SK-N-SH treated with all-trans-retinoic acid at 6 μM for 48 hours (cell line): ENCODE measurements at regions not wholly inside any gene's neighbourhood (a gene's known extent, or its start where the extent isn't known, plus 50 kb on each side); places are given as distances from the start of the nearest gene placed in this dataset.

Source experiments
- ARNTL ChIP-seq: fragments of 450-650 bp; formaldehyde crosslinking; IDR thresholded peaks from 2 replicates; pipeline ENCODE4 v1.5.0; 2020; ENCODE audit warnings: low read depth, mild to moderate bottlenecking, moderate library complexity, borderline replicate concordance
- RARB ChIP-seq: fragments of 250-450 bp; sonication (Bioruptor Pico); IDR thresholded peaks from 2 replicates; pipeline ENCODE4 v1.8.0; 2021; ENCODE audit warnings: mild to moderate bottlenecking, moderate library complexity
- ZFP3 ChIP-seq: fragments of 250-450 bp; sonication (Bioruptor Pico); IDR thresholded peaks from 2 replicates; pipeline ENCODE4 v1.5.0; 2020; ENCODE audit warnings: mild to moderate bottlenecking, moderate library complexity
- ZFP30 ChIP-seq: fragments of 450-650 bp; formaldehyde crosslinking; IDR thresholded peaks from 2 replicates; pipeline ENCODE4 v1.5.0; 2022; ENCODE audit warnings: mild to moderate bottlenecking, moderate library complexity
- ZNF70 ChIP-seq: fragments of 450-650 bp; formaldehyde crosslinking; IDR thresholded peaks from 2 replicates; pipeline ENCODE4 v1.5.0; 2020; ENCODE audit warnings: mild to moderate bottlenecking, moderate library complexity
- TF ChIP-seq, protein P1 (sequence below): fragments of 250-450 bp; sonication (Bioruptor Pico); IDR thresholded peaks from 2 replicates; pipeline ENCODE4 v1.8.0; 2020; ENCODE audit warnings: mild to moderate bottlenecking, moderate library complexity, borderline replicate concordance
- TF ChIP-seq, protein P2 (sequence below): fragments of 250-450 bp; sonication (Bioruptor Pico); IDR thresholded peaks from 2 replicates; pipeline ENCODE4 v1.5.1; 2020; ENCODE audit warnings: low read depth, mild to moderate bottlenecking, moderate library complexity
- TF ChIP-seq, protein P3 (sequence below): fragments of 250-450 bp; sonication (Bioruptor Pico); IDR thresholded peaks from 2 replicates; pipeline ENCODE4 v1.5.0; 2020; ENCODE audit warnings: mild to moderate bottlenecking, moderate library complexity

DNA sequence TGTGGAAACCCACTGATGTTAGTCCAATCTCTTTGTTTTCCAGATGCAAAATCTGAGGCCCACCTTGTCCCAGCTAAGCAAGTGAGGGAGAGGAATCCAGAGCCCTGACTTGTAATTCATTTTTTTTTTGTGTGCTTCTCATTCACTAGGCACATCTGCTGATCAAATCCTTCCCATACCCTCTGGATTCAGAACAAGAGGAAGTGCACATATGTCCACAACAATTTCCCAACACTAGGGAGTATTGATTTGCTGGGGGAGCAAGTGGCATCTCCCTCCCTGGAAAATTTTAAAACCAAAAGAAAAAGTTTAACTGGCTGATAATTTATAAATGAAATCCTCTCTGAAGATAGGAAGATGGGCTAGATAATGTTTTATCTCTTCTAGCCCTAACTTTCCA, 94.6 kb upstream of the RFC3 start:
- TF ChIP-seq, protein P1, sequence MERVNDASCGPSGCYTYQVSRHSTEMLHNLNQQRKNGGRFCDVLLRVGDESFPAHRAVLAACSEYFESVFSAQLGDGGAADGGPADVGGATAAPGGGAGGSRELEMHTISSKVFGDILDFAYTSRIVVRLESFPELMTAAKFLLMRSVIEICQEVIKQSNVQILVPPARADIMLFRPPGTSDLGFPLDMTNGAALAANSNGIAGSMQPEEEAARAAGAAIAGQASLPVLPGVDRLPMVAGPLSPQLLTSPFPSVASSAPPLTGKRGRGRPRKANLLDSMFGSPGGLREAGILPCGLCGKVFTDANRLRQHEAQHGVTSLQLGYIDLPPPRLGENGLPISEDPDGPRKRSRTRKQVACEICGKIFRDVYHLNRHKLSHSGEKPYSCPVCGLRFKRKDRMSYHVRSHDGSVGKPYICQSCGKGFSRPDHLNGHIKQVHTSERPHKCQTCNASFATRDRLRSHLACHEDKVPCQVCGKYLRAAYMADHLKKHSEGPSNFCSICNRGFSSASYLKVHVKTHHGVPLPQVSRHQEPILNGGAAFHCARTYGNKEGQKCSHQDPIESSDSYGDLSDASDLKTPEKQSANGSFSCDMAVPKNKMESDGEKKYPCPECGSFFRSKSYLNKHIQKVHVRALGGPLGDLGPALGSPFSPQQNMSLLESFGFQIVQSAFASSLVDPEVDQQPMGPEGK (CRISPR knock-in tag), result no peak
- TF ChIP-seq, protein P2, sequence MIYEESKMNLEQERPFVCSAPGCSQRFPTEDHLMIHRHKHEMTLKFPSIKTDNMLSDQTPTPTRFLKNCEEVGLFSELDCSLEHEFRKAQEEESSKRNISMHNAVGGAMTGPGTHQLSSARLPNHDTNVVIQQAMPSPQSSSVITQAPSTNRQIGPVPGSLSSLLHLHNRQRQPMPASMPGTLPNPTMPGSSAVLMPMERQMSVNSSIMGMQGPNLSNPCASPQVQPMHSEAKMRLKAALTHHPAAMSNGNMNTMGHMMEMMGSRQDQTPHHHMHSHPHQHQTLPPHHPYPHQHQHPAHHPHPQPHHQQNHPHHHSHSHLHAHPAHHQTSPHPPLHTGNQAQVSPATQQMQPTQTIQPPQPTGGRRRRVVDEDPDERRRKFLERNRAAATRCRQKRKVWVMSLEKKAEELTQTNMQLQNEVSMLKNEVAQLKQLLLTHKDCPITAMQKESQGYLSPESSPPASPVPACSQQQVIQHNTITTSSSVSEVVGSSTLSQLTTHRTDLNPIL (CRISPR knock-in tag), result no peak
- TF ChIP-seq ZFP30 (no peak), ZNF70 (CRISPR knock-in tag) (no peak), RARB (no peak), ZFP3 (CRISPR knock-in tag) (no peak), ARNTL (CRISPR knock-in tag) (no peak)
- TF ChIP-seq, protein P3, sequence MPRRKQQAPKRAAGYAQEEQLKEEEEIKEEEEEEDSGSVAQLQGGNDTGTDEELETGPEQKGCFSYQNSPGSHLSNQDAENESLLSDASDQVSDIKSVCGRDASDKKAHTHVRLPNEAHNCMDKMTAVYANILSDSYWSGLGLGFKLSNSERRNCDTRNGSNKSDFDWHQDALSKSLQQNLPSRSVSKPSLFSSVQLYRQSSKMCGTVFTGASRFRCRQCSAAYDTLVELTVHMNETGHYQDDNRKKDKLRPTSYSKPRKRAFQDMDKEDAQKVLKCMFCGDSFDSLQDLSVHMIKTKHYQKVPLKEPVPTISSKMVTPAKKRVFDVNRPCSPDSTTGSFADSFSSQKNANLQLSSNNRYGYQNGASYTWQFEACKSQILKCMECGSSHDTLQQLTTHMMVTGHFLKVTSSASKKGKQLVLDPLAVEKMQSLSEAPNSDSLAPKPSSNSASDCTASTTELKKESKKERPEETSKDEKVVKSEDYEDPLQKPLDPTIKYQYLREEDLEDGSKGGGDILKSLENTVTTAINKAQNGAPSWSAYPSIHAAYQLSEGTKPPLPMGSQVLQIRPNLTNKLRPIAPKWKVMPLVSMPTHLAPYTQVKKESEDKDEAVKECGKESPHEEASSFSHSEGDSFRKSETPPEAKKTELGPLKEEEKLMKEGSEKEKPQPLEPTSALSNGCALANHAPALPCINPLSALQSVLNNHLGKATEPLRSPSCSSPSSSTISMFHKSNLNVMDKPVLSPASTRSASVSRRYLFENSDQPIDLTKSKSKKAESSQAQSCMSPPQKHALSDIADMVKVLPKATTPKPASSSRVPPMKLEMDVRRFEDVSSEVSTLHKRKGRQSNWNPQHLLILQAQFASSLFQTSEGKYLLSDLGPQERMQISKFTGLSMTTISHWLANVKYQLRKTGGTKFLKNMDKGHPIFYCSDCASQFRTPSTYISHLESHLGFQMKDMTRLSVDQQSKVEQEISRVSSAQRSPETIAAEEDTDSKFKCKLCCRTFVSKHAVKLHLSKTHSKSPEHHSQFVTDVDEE, result no peak
